ENCODE measurements at regions not wholly inside any gene's neighbourhood (a gene's known extent, or its start where the extent isn't known, plus 50 kb on each side); places are given as distances from the start of the nearest gene placed in this dataset.

GRCh38 chr9:111154081-111154562 lies 115.9 kb upstream of the LPAR1 start:
- no peak for TF ChIP-seq POLR2A (IDR thresholded peaks at IDR 0.05)
- TF ChIP-seq, protein P1, sequence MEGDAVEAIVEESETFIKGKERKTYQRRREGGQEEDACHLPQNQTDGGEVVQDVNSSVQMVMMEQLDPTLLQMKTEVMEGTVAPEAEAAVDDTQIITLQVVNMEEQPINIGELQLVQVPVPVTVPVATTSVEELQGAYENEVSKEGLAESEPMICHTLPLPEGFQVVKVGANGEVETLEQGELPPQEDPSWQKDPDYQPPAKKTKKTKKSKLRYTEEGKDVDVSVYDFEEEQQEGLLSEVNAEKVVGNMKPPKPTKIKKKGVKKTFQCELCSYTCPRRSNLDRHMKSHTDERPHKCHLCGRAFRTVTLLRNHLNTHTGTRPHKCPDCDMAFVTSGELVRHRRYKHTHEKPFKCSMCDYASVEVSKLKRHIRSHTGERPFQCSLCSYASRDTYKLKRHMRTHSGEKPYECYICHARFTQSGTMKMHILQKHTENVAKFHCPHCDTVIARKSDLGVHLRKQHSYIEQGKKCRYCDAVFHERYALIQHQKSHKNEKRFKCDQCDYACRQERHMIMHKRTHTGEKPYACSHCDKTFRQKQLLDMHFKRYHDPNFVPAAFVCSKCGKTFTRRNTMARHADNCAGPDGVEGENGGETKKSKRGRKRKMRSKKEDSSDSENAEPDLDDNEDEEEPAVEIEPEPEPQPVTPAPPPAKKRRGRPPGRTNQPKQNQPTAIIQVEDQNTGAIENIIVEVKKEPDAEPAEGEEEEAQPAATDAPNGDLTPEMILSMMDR (IDR thresholded peaks at IDR 0.05): no peak
- no peak for TF ChIP-seq EP300 (IDR thresholded peaks at IDR 0.05)
